ENCODE measurements at regions not wholly inside any gene's neighbourhood (a gene's known extent, or its start where the extent isn't known, plus 50 kb on each side); places are given as distances from the start of the nearest gene placed in this dataset.

- no peak overlapping the region for H3K4me2 ChIP-seq (ENCODE audit: insufficient read depth, low read length)
- TF ChIP-seq EZH2 (IDR thresholded peaks at IDR 0.05; ENCODE audit: borderline replicate concordance, low read depth, low read length, severe bottlenecking) (no peak), CTCF (IDR thresholded peaks at IDR 0.05; ENCODE audit: borderline replicate concordance, extremely low read depth, low read length, poor library complexity, severe bottlenecking) (no peak)
Observed at GRCh38 chr10:30536578-30536977, 93.0 kb downstream of the LYZL2 start.

GRCh38 chr10:30535677-30536076, 93.9 kb downstream of the LYZL2 start:
- no peaks in the 10 kb centered on the region for H4K20me1 ChIP-seq (ENCODE audit: insufficient read depth, low read length)
- H3K4me1 ChIP-seq (ENCODE audit: insufficient read depth, low read length) = peaks cover 8% of the 10 kb centered on the region
- ATAC-seq (ENCODE audit: insufficient read depth, low read depth) = no peak
- TF ChIP-seq CTCF (IDR thresholded peaks at IDR 0.05; ENCODE audit: borderline replicate concordance, extremely low read depth, low read length, poor library complexity, severe bottlenecking) (no peak), EZH2 (IDR thresholded peaks at IDR 0.05; ENCODE audit: borderline replicate concordance, low read depth, low read length, severe bottlenecking) (no peak)
- H3K9me3 ChIP-seq (ENCODE audit: insufficient read depth, low read length, severe bottlenecking) = no peaks in the 10 kb centered on the region
- H3K36me3 ChIP-seq (ENCODE audit: insufficient read depth, low read length) = no peaks in the 10 kb centered on the region
- no peak for DNase-seq
- H3K4me2 ChIP-seq (ENCODE audit: insufficient read depth, low read length) = no peak overlapping the region
- no peak overlapping the region for H3K27ac ChIP-seq (ENCODE audit: low read length)
- H3K79me2 ChIP-seq (ENCODE audit: insufficient read depth, low read length) = no peaks in the 10 kb centered on the region
- no peak overlapping the region for H2AFZ ChIP-seq (ENCODE audit: low read depth, low read length)
- H3K9ac ChIP-seq (ENCODE audit: low read depth, low read length) = no peak overlapping the region
- H3K27me3 ChIP-seq (ENCODE audit: insufficient read depth, low read length, poor library complexity) = no peaks in the 10 kb centered on the region
- no peak overlapping the region for H3K4me3 ChIP-seq (ENCODE audit: low read depth in 1 of 2, low read length in 2 of 2)

More at GRCh38 chr10:30536578-30536977, 93.0 kb downstream of the LYZL2 start:
- H3K9ac ChIP-seq (ENCODE audit: low read depth, low read length) = no peak overlapping the region
- no peak overlapping the region for H3K27ac ChIP-seq (ENCODE audit: low read length)
- no peaks in the 10 kb centered on the region for H4K20me1 ChIP-seq (ENCODE audit: insufficient read depth, low read length)
- H3K36me3 ChIP-seq (ENCODE audit: insufficient read depth, low read length) = no peaks in the 10 kb centered on the region
- H3K27me3 ChIP-seq (ENCODE audit: insufficient read depth, low read length, poor library complexity) = no peaks in the 10 kb centered on the region
- ATAC-seq (ENCODE audit: insufficient read depth, low read depth) (peak; percentile 65), DNase-seq (no peak)
- no peaks in the 10 kb centered on the region for H3K79me2 ChIP-seq (ENCODE audit: insufficient read depth, low read length)
- H2AFZ ChIP-seq (ENCODE audit: low read depth, low read length) = no peak overlapping the region
- H3K4me1 ChIP-seq (ENCODE audit: insufficient read depth, low read length) = peaks cover 8% of the 10 kb centered on the region
- H3K9me3 ChIP-seq (ENCODE audit: insufficient read depth, low read length, severe bottlenecking) = no peaks in the 10 kb centered on the region
- H3K4me3 ChIP-seq (ENCODE audit: low read depth in 1 of 2, low read length in 2 of 2) = no peak overlapping the region

GRCh38 chr10:30534465-30535144, 94.9 kb downstream of the LYZL2 start:
- Histone ChIP-seq H3K27ac (ENCODE audit: low read length) (no peak overlapping the region), H3K4me2 (ENCODE audit: insufficient read depth, low read length) (no peak overlapping the region), H3K9me3 (ENCODE audit: insufficient read depth, low read length, severe bottlenecking) (no peaks in the 10 kb centered on the region), H3K27me3 (ENCODE audit: insufficient read depth, low read length, poor library complexity) (no peaks in the 10 kb centered on the region), H2AFZ (ENCODE audit: low read depth, low read length) (no peak overlapping the region), H3K4me3 (ENCODE audit: low read depth in 1 of 2, low read length in 2 of 2) (no peak overlapping the region), H3K79me2 (ENCODE audit: insufficient read depth, low read length) (no peaks in the 10 kb centered on the region), H3K9ac (ENCODE audit: low read depth, low read length) (no peak overlapping the region), H4K20me1 (ENCODE audit: insufficient read depth, low read length) (no peaks in the 10 kb centered on the region), H3K36me3 (ENCODE audit: insufficient read depth, low read length) (no peaks in the 10 kb centered on the region), H3K4me1 (ENCODE audit: insufficient read depth, low read length) (peaks cover 13% of the 10 kb centered on the region)
- ATAC-seq (ENCODE audit: insufficient read depth, low read depth) = peak; percentile 79
- TF ChIP-seq CTCF (IDR thresholded peaks at IDR 0.05; ENCODE audit: borderline replicate concordance, extremely low read depth, low read length, poor library complexity, severe bottlenecking) (peak; percentile 95), EZH2 (IDR thresholded peaks at IDR 0.05; ENCODE audit: borderline replicate concordance, low read depth, low read length, severe bottlenecking) (no peak)
- peak; percentile 76 for DNase-seq
